Ovary (tissue), 3 donors: ENCODE measurements at regions not wholly inside any gene's neighbourhood (a gene's known extent, or its start where the extent isn't known, plus 50 kb on each side); places are given as distances from the start of the nearest gene placed in this dataset.

ENCODE experiments used
- EP300 ChIP-seq: sonication (generic); formaldehyde crosslinking; IDR thresholded peaks from one replicate; pipeline ENCODE4 v1.6.1; 2017; ENCODE audit warnings: antibody characterized with exemption
- POLR2A ChIP-seq: fragments of 450-650 bp; IDR thresholded peaks from one replicate; pipeline ENCODE4 v1.6.1; 2017; ENCODE audit warnings: antibody characterized with exemption, mild to moderate bottlenecking, moderate library complexity
- TF ChIP-seq, protein P1 (sequence below), 3 donors: fragments of 450-650 bp in 2 of 3; fragments of 200-600 bp in 1 of 3; IDR thresholded peaks; one replicate each; pipeline versions ENCODE4 v1.5.1 to v1.8.0; 2016 to 2022; ENCODE audit warnings: antibody characterized with exemption in 3 of 3, mild to moderate bottlenecking in 1 of 3
- donor health status: DM: no; HTN: no; CAD: no.

DNA sequence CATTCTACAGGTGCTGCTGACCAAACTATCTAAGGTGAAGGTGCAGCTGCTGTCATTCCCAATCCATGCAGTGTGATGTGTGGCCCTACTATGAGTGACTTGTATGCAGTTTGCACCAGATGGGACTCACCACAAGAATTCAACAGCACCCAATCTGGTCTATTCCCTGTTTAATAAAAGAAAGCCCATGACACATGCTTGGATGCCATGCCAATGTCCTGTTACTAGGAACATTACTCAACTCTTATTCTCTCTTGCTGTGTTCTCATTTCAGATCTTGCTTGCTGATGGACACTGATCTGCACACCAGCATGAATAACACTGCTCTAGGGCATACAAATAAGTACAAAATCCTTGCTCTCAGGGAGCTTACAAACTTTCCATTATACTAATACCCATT is 221.6 kb upstream of the CDYL start:
- TF ChIP-seq, protein P1, sequence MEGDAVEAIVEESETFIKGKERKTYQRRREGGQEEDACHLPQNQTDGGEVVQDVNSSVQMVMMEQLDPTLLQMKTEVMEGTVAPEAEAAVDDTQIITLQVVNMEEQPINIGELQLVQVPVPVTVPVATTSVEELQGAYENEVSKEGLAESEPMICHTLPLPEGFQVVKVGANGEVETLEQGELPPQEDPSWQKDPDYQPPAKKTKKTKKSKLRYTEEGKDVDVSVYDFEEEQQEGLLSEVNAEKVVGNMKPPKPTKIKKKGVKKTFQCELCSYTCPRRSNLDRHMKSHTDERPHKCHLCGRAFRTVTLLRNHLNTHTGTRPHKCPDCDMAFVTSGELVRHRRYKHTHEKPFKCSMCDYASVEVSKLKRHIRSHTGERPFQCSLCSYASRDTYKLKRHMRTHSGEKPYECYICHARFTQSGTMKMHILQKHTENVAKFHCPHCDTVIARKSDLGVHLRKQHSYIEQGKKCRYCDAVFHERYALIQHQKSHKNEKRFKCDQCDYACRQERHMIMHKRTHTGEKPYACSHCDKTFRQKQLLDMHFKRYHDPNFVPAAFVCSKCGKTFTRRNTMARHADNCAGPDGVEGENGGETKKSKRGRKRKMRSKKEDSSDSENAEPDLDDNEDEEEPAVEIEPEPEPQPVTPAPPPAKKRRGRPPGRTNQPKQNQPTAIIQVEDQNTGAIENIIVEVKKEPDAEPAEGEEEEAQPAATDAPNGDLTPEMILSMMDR (IDR thresholded peaks at IDR 0.05): no peak
- TF ChIP-seq POLR2A (no peak), EP300 (no peak)
